AG10803 (cell line): ENCODE measurements at regions not wholly inside any gene's neighbourhood (a gene's known extent, or its start where the extent isn't known, plus 50 kb on each side); places are given as distances from the start of the nearest gene placed in this dataset.

ENCODE experiments used
- DNase-seq: peaks from one replicate; pipeline ENCODE4 v3.0.0; 2010; ENCODE audit warnings: low read depth
- H3K4me3 ChIP-seq: 2 replicates; pipeline ENCODE4 v1.5.1; 2011; ENCODE audit warnings: mild to moderate bottlenecking, low read length, control low read depth
- CTCF ChIP-seq: conservative IDR thresholded peaks from 2 replicates; pipeline ENCODE4 v1.5.1; 2011; ENCODE audit warnings: mild to moderate bottlenecking, low read length, control low read depth, inconsistent platforms

- H3K4me3 ChIP-seq = no peak overlapping the region
- TF ChIP-seq CTCF = no peak
- DNase-seq = peak; percentile 27
Measured at GRCh38 chr3:193780397-193780796, 187.4 kb downstream of the OPA1 start.

- peak; percentile 76 for DNase-seq
- peak; percentile 81 for TF ChIP-seq CTCF
- H3K4me3 ChIP-seq = no peak overlapping the region
Measured at GRCh38 chr3:193780810-193781478, 187.9 kb downstream of the OPA1 start.

GRCh38 chr3:193782276-193782647, 189.3 kb downstream of the OPA1 start:
- DNase-seq = no peak
- no peak overlapping the region for H3K4me3 ChIP-seq
- no peak for TF ChIP-seq CTCF

GRCh38 chr3:193782747-193783146, 189.7 kb downstream of the OPA1 start:
- DNase-seq = no peak
- no peak overlapping the region for H3K4me3 ChIP-seq
- no peak for TF ChIP-seq CTCF

GRCh38 chr3:193783166-193783896, 190.3 kb downstream of the OPA1 start:
- peak; percentile 9 for DNase-seq

GRCh38 chr3:193784822-193785221, 191.8 kb downstream of the OPA1 start:
- H3K4me3 ChIP-seq = no peak overlapping the region
- TF ChIP-seq CTCF = no peak
- DNase-seq = no peak

More at GRCh38 chr3:193783166-193783896, 190.3 kb downstream of the OPA1 start:
- no peak for TF ChIP-seq CTCF
- H3K4me3 ChIP-seq = no peak overlapping the region

GRCh38 chr3:193787496-193787870, 194.5 kb downstream of the OPA1 start:
- no peak for TF ChIP-seq CTCF
- no peak for DNase-seq
- H3K4me3 ChIP-seq = no peak overlapping the region
